ENCODE measurements at regions not wholly inside any gene's neighbourhood (a gene's known extent, or its start where the extent isn't known, plus 50 kb on each side); places are given as distances from the start of the nearest gene placed in this dataset.
"Not testable (repeated sequence)": the region's sequence is repeated elsewhere in the genome, so short reads cannot be mapped to it uniquely, and the experiment has no call there.

DNA sequence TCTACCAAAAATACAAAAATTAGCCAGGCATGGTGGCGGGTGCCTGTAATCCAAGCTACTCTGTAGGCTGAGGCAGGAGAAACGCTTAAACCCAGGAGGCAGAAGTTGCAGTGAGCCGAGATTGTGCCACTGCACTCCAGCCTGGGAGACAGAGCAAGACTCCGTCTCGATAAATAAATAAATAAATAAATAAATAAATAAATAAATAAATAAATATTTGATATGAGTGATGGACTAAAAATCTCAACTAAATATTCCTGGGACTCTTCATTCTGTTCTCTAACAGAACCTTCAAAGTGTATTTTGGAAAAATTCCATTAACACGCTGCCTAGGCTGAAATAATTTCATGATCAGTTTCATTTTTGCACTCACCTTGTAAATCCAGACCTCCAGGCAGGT is 112.7 kb upstream of the AHI1 start:
- TF ChIP-seq, protein P1, sequence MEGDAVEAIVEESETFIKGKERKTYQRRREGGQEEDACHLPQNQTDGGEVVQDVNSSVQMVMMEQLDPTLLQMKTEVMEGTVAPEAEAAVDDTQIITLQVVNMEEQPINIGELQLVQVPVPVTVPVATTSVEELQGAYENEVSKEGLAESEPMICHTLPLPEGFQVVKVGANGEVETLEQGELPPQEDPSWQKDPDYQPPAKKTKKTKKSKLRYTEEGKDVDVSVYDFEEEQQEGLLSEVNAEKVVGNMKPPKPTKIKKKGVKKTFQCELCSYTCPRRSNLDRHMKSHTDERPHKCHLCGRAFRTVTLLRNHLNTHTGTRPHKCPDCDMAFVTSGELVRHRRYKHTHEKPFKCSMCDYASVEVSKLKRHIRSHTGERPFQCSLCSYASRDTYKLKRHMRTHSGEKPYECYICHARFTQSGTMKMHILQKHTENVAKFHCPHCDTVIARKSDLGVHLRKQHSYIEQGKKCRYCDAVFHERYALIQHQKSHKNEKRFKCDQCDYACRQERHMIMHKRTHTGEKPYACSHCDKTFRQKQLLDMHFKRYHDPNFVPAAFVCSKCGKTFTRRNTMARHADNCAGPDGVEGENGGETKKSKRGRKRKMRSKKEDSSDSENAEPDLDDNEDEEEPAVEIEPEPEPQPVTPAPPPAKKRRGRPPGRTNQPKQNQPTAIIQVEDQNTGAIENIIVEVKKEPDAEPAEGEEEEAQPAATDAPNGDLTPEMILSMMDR (IDR thresholded peaks at IDR 0.05; ENCODE audit: insufficient read depth, low read length, poor library complexity, severe bottlenecking) = not testable (repeated sequence)
- TF ChIP-seq EZH2phosphoT487 (conservative IDR thresholded peaks at IDR 0.05; ENCODE audit: low read length) = not testable (repeated sequence)

Measured in SU-DHL-6 (cell line).